GM12878 (cell line): ENCODE measurements at regions not wholly inside any gene's neighbourhood (a gene's known extent, or its start where the extent isn't known, plus 50 kb on each side); places are given as distances from the start of the nearest gene placed in this dataset.

Experiments
- ATAC-seq: fragments of 200-7000 bp; cut with Tn5 transposase; 3 replicates; pipeline ENCODE4 v1.9.1; 2020; ENCODE audit warnings: mild to moderate bottlenecking, moderate library complexity
- BruUV-seq: library from RNA; stranded (reverse); fragments of 400-500 nt; replicated peaks from 2 replicates; lab custom pipeline; 2021; lab: Mats Ljungman, UMichigan
- CTCF ChIA-PET: fragments of 300-600 bp; sonication (Branson Sonifier 250); formaldehyde crosslinking; extraction: SDS; loops from one replicate; lab custom pipeline; 2021; ENCODE audit warnings: inconsistent platforms; lab: Yijun Ruan, JAX
- POLR2A ChIA-PET: fragments of 350-600 bp; formaldehyde crosslinking; extraction: SDS; loops from one replicate; lab custom pipeline; 2021; ENCODE audit warnings: inconsistent platforms; lab: Charles Lee
- RAD21 ChIA-PET: fragments of 300-600 bp; sonication (Branson Sonifier 250); formaldehyde crosslinking; loops from one replicate; lab custom pipeline; 2023; ENCODE audit warnings: antibody characterized with exemption; ENCODE audit not compliant: unreplicated experiment; lab: Charles Lee
- SMC1A ChIA-PET: fragments of 300-600 bp; sonication (Branson Sonifier 250); formaldehyde crosslinking; loops from one replicate; lab custom pipeline; 2023; ENCODE audit not compliant: unreplicated experiment, uncharacterized antibody; lab: Charles Lee
- DNase-seq: peaks from one replicate; pipeline ENCODE4 v3.0.0-alpha.2; 2011; ENCODE audit warnings: low read depth, low spot score
- FAIRE-seq: peaks from 3 replicates; lab custom pipeline; 2011; peaks lifted over from hg19 to GRCh38; lab: Jason Lieb, UNC
- H2AFZ ChIP-seq: 2 replicates; pipeline ENCODE4 v1.6.0; 2011; ENCODE audit warnings: low read depth, low read length, control low read depth; ENCODE audit not compliant: control insufficient read depth
- H3K27ac ChIP-seq: 2 replicates; pipeline ENCODE4 v1.5.1; 2011; ENCODE audit warnings: control low read depth; ENCODE audit not compliant: control insufficient read depth, insufficient read depth
- H3K27me3 ChIP-seq, 2 experiments: replicated peaks in 1 of 2; 2 replicates each; pipeline versions ENCODE4 v1.6.0 to v1.6.1; 2011; ENCODE audit warnings: low read length in 1 of 2; ENCODE audit not compliant: control insufficient read depth in 2 of 2, insufficient read depth in 2 of 2
- H3K36me3 ChIP-seq, 2 experiments: 2 replicates each; pipeline ENCODE4 v1.5.1; 2011; ENCODE audit warnings: low read length in 1 of 2; ENCODE audit not compliant: control insufficient read depth in 2 of 2, insufficient read depth in 2 of 2
- H3K4me1 ChIP-seq: 2 replicates; pipeline ENCODE4 v1.6.1; 2011; ENCODE audit warnings: mild to moderate bottlenecking, low read length, moderate library complexity, mixed read lengths; ENCODE audit not compliant: control insufficient read depth, insufficient read depth
- H3K4me2 ChIP-seq: 2 replicates; pipeline ENCODE4 v1.6.0; 2011; ENCODE audit warnings: control low read depth; ENCODE audit not compliant: control insufficient read depth, insufficient read depth
- H3K4me3 ChIP-seq: fragments of 200-600 bp; sonication (generic); 2 replicates; pipeline ENCODE4 v1.5.1; 2016
- H3K79me2 ChIP-seq: 2 replicates; pipeline ENCODE4 v1.6.0; 2011; ENCODE audit warnings: low read length; ENCODE audit not compliant: control insufficient read depth, insufficient read depth
- H3K9ac ChIP-seq: 2 replicates; pipeline ENCODE4 v1.8.0; 2011; ENCODE audit warnings: low read length, control low read depth, mixed read lengths; ENCODE audit not compliant: control insufficient read depth, insufficient read depth
- H3K9me3 ChIP-seq: replicated peaks from 3 replicates; pipeline ENCODE4 v1.5.1; 2011; ENCODE audit warnings: mild to moderate bottlenecking, low read length; ENCODE audit not compliant: control insufficient read depth, insufficient read depth
- H4K20me1 ChIP-seq: 2 replicates; pipeline ENCODE4 v1.6.0; 2011; ENCODE audit not compliant: control insufficient read depth, insufficient read depth
- CBFB ChIP-seq: IDR thresholded peaks from 2 replicates; pipeline ENCODE4 v1.6.1; 2016; ENCODE audit warnings: antibody characterized with exemption, low read depth
- EP300 ChIP-seq, 2 experiments: fragments of 150-350 bp in 1 of 2; IDR thresholded peaks; 2 replicates each; pipeline ENCODE4 v1.6.1; 2011 to 2012; ENCODE audit warnings: low read depth in 2 of 2, low read length in 2 of 2, borderline replicate concordance in 1 of 2, improper control_type of control experiment in 1 of 2, inconsistent platforms in 1 of 2; ENCODE audit not compliant: control insufficient read depth in 1 of 2
- FOXM1 ChIP-seq: IDR thresholded peaks from 2 replicates; pipeline ENCODE4 v1.6.1; 2012; ENCODE audit warnings: low read depth, mild to moderate bottlenecking, inconsistent platforms, low read length, moderate library complexity
- HDAC2 ChIP-seq: fragments of 200-600 bp; sonication (generic); IDR thresholded peaks from 2 replicates; pipeline ENCODE4 v1.6.1; 2017
- HDAC6 ChIP-seq: fragments of 200-600 bp; sonication (generic); IDR thresholded peaks from one replicate; pipeline ENCODE4 v1.8.0; 2017; ENCODE audit warnings: antibody characterized with exemption; ENCODE audit not compliant: unreplicated experiment
- JUNB ChIP-seq: IDR thresholded peaks from 2 replicates; pipeline ENCODE4 v1.6.1; 2016; ENCODE audit warnings: antibody characterized with exemption, mild to moderate bottlenecking
- JUND ChIP-seq: IDR thresholded peaks from 2 replicates; pipeline ENCODE4 v1.6.1; 2012; ENCODE audit warnings: low read depth, mild to moderate bottlenecking, low read length, improper control_type of control experiment, moderate library complexity
- MEF2B ChIP-seq: fragments of 450-650 bp; IDR thresholded peaks from 2 replicates; pipeline ENCODE4 v1.6.1; 2018; ENCODE audit warnings: mild to moderate bottlenecking, moderate library complexity; ENCODE audit not compliant: partially characterized antibody, poor library complexity, severe bottlenecking
- NFXL1 ChIP-seq: fragments of 450-650 bp; IDR thresholded peaks from 2 replicates; pipeline ENCODE4 v1.6.1; 2017; ENCODE audit warnings: antibody characterized with exemption, mild to moderate bottlenecking, borderline replicate concordance
- NR2C1 ChIP-seq: fragments of 450-650 bp; IDR thresholded peaks from 2 replicates; pipeline ENCODE4 v1.6.1; 2017; ENCODE audit warnings: antibody characterized with exemption, mild to moderate bottlenecking, moderate library complexity
- ZNF207 ChIP-seq: fragments of 450-650 bp; IDR thresholded peaks from 2 replicates; pipeline ENCODE4 v1.6.1; 2014; ENCODE audit warnings: antibody characterized with exemption, mild to moderate bottlenecking, borderline replicate concordance
- ZNF217 ChIP-seq: fragments of 450-650 bp; IDR thresholded peaks from 2 replicates; pipeline ENCODE4 v1.6.1; 2017; ENCODE audit warnings: antibody characterized with exemption, mild to moderate bottlenecking
- WGBS: methylation state at CpG from one replicate; pipeline ENCODE4 v1.1.6; 2016; ENCODE audit warnings: low lambda C conversion rate; ENCODE audit not compliant: insufficient replicate concordance, insufficient coverage; ENCODE audit errors: missing lambda C conversion rate; 5-methylcytosine and 5-hydroxymethylcytosine counted together
- in situ Hi-C: fragments of 300-500 bp; cut with MboI; formaldehyde crosslinking; loops from 9 replicates; pipeline ENCODE4 v1.14.3; 2018; ENCODE audit warnings: mixed read lengths
- intact Hi-C: fragments of 100-400 bp; cut with micrococcal nuclease; formaldehyde crosslinking; loops from one replicate; pipeline ENCODE4 v1.14.2; 2022; ENCODE audit not compliant: unreplicated experiment
- TF ChIP-seq, protein P1 (sequence below): fragments of 450-650 bp; IDR thresholded peaks from 2 replicates; pipeline ENCODE4 v1.6.1; 2017; ENCODE audit warnings: mild to moderate bottlenecking, moderate library complexity

DNA sequence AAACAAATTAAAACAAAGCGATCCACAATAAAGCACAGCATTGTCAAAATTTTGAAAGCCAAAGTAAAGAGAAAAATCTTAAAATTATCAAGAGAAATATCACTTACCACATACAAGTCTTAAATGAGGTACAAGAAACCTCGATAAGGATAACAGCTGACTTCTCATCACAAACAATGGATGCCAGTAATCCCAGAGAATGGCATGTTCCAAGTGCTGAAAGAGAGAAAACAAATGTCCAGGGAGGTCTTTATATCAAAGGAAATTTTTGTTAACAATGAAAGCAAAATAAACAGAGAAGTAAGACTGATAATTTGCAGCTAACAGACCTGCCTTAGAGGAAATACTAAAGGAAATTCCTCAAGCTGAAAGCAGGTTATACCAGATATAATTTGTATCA, 460.4 kb upstream of the HS3ST1 start:
- WGBS: 0% methylated on average over 2 of the region's 2 CpGs
- H2AFZ ChIP-seq: no peak overlapping the region
- H4K20me1 ChIP-seq: no peaks in the 10 kb centered on the region
- intact Hi-C loops (no loop called here), in situ Hi-C loops (no loop called here)
- ChIA-PET SMC1A (no interaction called here), CTCF (no interaction called here), RAD21 (no interaction called here), POLR2A (no interaction called here)
- DNase-seq: no peak
- ATAC-seq: no peak
- no TSS peak for BruUV-seq
- no peak overlapping the region for H3K27ac ChIP-seq
- H3K9me3 ChIP-seq: no peaks in the 10 kb centered on the region
- TF ChIP-seq CBFB (no peak), ZNF217 (no peak), HDAC6 (no peak), HDAC2 (no peak), JUND (no peak), NR2C1 (no peak), NFXL1 (no peak), JUNB (no peak), EP300 (IDR thresholded peaks at IDR 0.05; ENCODE audit: borderline replicate concordance in 1 of 2, control insufficient read depth in 1 of 2, low read depth in 2 of 2, low read length in 2 of 2) (no peak), FOXM1 (no peak), ZNF207 (no peak), MEF2B (no peak)
- TF ChIP-seq, protein P1, sequence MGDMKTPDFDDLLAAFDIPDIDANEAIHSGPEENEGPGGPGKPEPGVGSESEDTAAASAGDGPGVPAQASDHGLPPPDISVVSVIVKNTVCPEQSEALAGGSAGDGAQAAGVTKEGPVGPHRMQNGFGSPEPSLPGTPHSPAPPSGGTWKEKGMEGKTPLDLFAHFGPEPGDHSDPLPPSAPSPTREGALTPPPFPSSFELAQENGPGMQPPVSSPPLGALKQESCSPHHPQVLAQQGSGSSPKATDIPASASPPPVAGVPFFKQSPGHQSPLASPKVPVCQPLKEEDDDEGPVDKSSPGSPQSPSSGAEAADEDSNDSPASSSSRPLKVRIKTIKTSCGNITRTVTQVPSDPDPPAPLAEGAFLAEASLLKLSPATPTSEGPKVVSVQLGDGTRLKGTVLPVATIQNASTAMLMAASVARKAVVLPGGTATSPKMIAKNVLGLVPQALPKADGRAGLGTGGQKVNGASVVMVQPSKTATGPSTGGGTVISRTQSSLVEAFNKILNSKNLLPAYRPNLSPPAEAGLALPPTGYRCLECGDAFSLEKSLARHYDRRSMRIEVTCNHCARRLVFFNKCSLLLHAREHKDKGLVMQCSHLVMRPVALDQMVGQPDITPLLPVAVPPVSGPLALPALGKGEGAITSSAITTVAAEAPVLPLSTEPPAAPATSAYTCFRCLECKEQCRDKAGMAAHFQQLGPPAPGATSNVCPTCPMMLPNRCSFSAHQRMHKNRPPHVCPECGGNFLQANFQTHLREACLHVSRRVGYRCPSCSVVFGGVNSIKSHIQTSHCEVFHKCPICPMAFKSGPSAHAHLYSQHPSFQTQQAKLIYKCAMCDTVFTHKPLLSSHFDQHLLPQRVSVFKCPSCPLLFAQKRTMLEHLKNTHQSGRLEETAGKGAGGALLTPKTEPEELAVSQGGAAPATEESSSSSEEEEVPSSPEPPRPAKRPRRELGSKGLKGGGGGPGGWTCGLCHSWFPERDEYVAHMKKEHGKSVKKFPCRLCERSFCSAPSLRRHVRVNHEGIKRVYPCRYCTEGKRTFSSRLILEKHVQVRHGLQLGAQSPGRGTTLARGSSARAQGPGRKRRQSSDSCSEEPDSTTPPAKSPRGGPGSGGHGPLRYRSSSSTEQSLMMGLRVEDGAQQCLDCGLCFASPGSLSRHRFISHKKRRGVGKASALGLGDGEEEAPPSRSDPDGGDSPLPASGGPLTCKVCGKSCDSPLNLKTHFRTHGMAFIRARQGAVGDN: no peak
- no peaks in the 10 kb centered on the region for H3K4me1 ChIP-seq
- H3K36me3 ChIP-seq: no peaks in the 10 kb centered on the region
- no peak overlapping the region for H3K9ac ChIP-seq
- no peak overlapping the region for H3K4me3 ChIP-seq
- no peaks in the 10 kb centered on the region for H3K27me3 ChIP-seq
- no peak for FAIRE-seq
- no peaks in the 10 kb centered on the region for H3K79me2 ChIP-seq
- H3K4me2 ChIP-seq: no peak overlapping the region
